ENCODE measurements at regions not wholly inside any gene's neighbourhood (a gene's known extent, or its start where the extent isn't known, plus 50 kb on each side); places are given as distances from the start of the nearest gene placed in this dataset.

- H3K4me3 ChIP-seq (ENCODE audit: low read length in 2 of 2): no peak overlapping the region
- no peaks in the 10 kb centered on the region for H3K27me3 ChIP-seq (ENCODE audit: control insufficient read depth in 3 of 3, insufficient read depth in 3 of 3, low read depth in 1 of 3, low read length in 3 of 3)
- H3K27ac ChIP-seq (replicated peaks; ENCODE audit: low read length): no peak overlapping the region
- H3K4me1 ChIP-seq (ENCODE audit: control insufficient read depth in 2 of 2, insufficient read depth in 1 of 2, low read depth in 1 of 2, low read length in 2 of 2): peaks cover 4% of the 10 kb centered on the region in 2 donors
- H3K79me1 ChIP-seq (ENCODE audit: low read depth, low read length): no peaks in the 10 kb centered on the region
- H3K14ac ChIP-seq (ENCODE audit: low read length): no peak overlapping the region
- H3K18ac ChIP-seq (ENCODE audit: low read length): no peak overlapping the region
- peak overlapping the region; percentile 9 for H2AFZ ChIP-seq (ENCODE audit: low read length)
- H3K4me2 ChIP-seq (ENCODE audit: insufficient read depth, low read length, poor library complexity, severe bottlenecking): no peak overlapping the region
- H3K9ac ChIP-seq (ENCODE audit: low read depth, low read length, poor library complexity): no peak overlapping the region
- H2BK5ac ChIP-seq (ENCODE audit: low read length): no peak overlapping the region
- no peaks in the 10 kb centered on the region for H3K36me3 ChIP-seq (replicated peaks in 1 of 2; ENCODE audit: control insufficient read depth in 2 of 2, insufficient read depth in 2 of 2, low read length in 2 of 2)
- no peak overlapping the region for H3K4ac ChIP-seq (ENCODE audit: low read length)
- DNase-seq (ENCODE audit: low spot score): no peak
- H4K8ac ChIP-seq (ENCODE audit: low read depth, low read length): no peak overlapping the region
- no peak overlapping the region for H4K91ac ChIP-seq (ENCODE audit: low read depth, low read length, poor library complexity)
- H3K23ac ChIP-seq (ENCODE audit: low read depth, low read length, poor library complexity): no peak overlapping the region
- H2AK5ac ChIP-seq (ENCODE audit: low read depth, low read length): no peak overlapping the region
- no peak overlapping the region for H2BK120ac ChIP-seq (ENCODE audit: low read depth, low read length)
- peaks cover 3 to 21% of the 10 kb centered on the region in 2 donors for H3K9me3 ChIP-seq (replicated peaks in 1 of 2; ENCODE audit: control insufficient read depth in 2 of 2, insufficient read depth in 1 of 2, low read depth in 1 of 2, low read length in 2 of 2)
- no peak overlapping the region for H2BK15ac ChIP-seq (ENCODE audit: low read length)
- WGBS, 2 donors (ENCODE audit: extremely low coverage in 2 of 2, insufficient read length in 2 of 2, insufficient replicate concordance in 1 of 2): no CpG with 5 or more reads among the region's 6 CpGs
- H2BK12ac ChIP-seq (ENCODE audit: low read length): no peak overlapping the region
Measured at GRCh38 chr12:19036673-19037357, 92.7 kb upstream of the PLEKHA5 start.

- H3K27me3 ChIP-seq (ENCODE audit: control insufficient read depth in 3 of 3, insufficient read depth in 3 of 3, low read depth in 1 of 3, low read length in 3 of 3): no peaks in the 10 kb centered on the region
- WGBS, 2 donors (ENCODE audit: extremely low coverage in 2 of 2, insufficient read length in 2 of 2, insufficient replicate concordance in 1 of 2): no CpG with 5 or more reads among the region's 6 CpGs
Measured at GRCh38 chr12:19038209-19038608, 91.3 kb upstream of the PLEKHA5 start.

GRCh38 chr12:19039515-19039914, 90.0 kb upstream of the PLEKHA5 start:
- H2AK5ac ChIP-seq (ENCODE audit: low read depth, low read length): no peak overlapping the region
- H3K14ac ChIP-seq (ENCODE audit: low read length): no peak overlapping the region
- H2BK15ac ChIP-seq (ENCODE audit: low read length): no peak overlapping the region
- no peak overlapping the region for H3K4ac ChIP-seq (ENCODE audit: low read length)
- H3K23ac ChIP-seq (ENCODE audit: low read depth, low read length, poor library complexity): no peak overlapping the region
- no peaks in the 10 kb centered on the region for H3K79me1 ChIP-seq (ENCODE audit: low read depth, low read length)
- H3K18ac ChIP-seq (ENCODE audit: low read length): no peak overlapping the region
- H2BK5ac ChIP-seq (ENCODE audit: low read length): no peak overlapping the region
- H3K9ac ChIP-seq (ENCODE audit: low read depth, low read length, poor library complexity): no peak overlapping the region
- H3K36me3 ChIP-seq (replicated peaks in 1 of 2; ENCODE audit: control insufficient read depth in 2 of 2, insufficient read depth in 2 of 2, low read length in 2 of 2): no peaks in the 10 kb centered on the region
- H3K4me3 ChIP-seq (ENCODE audit: low read length in 2 of 2): no peak overlapping the region
- H4K8ac ChIP-seq (ENCODE audit: low read depth, low read length): no peak overlapping the region
- H4K91ac ChIP-seq (ENCODE audit: low read depth, low read length, poor library complexity): no peak overlapping the region
- peaks cover 4% of the 10 kb centered on the region in 2 donors for H3K4me1 ChIP-seq (ENCODE audit: control insufficient read depth in 2 of 2, insufficient read depth in 1 of 2, low read depth in 1 of 2, low read length in 2 of 2)
- DNase-seq (ENCODE audit: low spot score): no peak
- H3K27ac ChIP-seq (replicated peaks; ENCODE audit: low read length): no peak overlapping the region
- H2AFZ ChIP-seq (ENCODE audit: low read length): no peak overlapping the region
- no peak overlapping the region for H2BK120ac ChIP-seq (ENCODE audit: low read depth, low read length)
- no peak overlapping the region for H2BK12ac ChIP-seq (ENCODE audit: low read length)
- WGBS, 2 donors (ENCODE audit: extremely low coverage in 2 of 2, insufficient read length in 2 of 2, insufficient replicate concordance in 1 of 2): no CpG with 5 or more reads among the region's 3 CpGs
- peaks cover 0 to 4% of the 10 kb centered on the region in 2 donors for H3K9me3 ChIP-seq (replicated peaks in 1 of 2; ENCODE audit: control insufficient read depth in 2 of 2, insufficient read depth in 1 of 2, low read depth in 1 of 2, low read length in 2 of 2)
- H3K4me2 ChIP-seq (ENCODE audit: insufficient read depth, low read length, poor library complexity, severe bottlenecking): no peak overlapping the region
- no peaks in the 10 kb centered on the region for H3K27me3 ChIP-seq (ENCODE audit: control insufficient read depth in 3 of 3, insufficient read depth in 3 of 3, low read depth in 1 of 3, low read length in 3 of 3)

More at GRCh38 chr12:19038209-19038608, 91.3 kb upstream of the PLEKHA5 start:
- no peak overlapping the region for H2BK5ac ChIP-seq (ENCODE audit: low read length)
- H4K8ac ChIP-seq (ENCODE audit: low read depth, low read length): no peak overlapping the region
- no peak overlapping the region for H3K4me3 ChIP-seq (ENCODE audit: low read length in 2 of 2)
- H3K23ac ChIP-seq (ENCODE audit: low read depth, low read length, poor library complexity): no peak overlapping the region
- no peak overlapping the region for H2BK120ac ChIP-seq (ENCODE audit: low read depth, low read length)
- no peak overlapping the region for H3K4me2 ChIP-seq (ENCODE audit: insufficient read depth, low read length, poor library complexity, severe bottlenecking)
- H3K27ac ChIP-seq (replicated peaks; ENCODE audit: low read length): no peak overlapping the region
- no peak overlapping the region for H3K4ac ChIP-seq (ENCODE audit: low read length)
- H4K91ac ChIP-seq (ENCODE audit: low read depth, low read length, poor library complexity): no peak overlapping the region
- H3K14ac ChIP-seq (ENCODE audit: low read length): no peak overlapping the region
- peaks cover 4% of the 10 kb centered on the region in 2 donors for H3K4me1 ChIP-seq (ENCODE audit: control insufficient read depth in 2 of 2, insufficient read depth in 1 of 2, low read depth in 1 of 2, low read length in 2 of 2)
- DNase-seq (ENCODE audit: low spot score): no peak
- H3K79me1 ChIP-seq (ENCODE audit: low read depth, low read length): no peaks in the 10 kb centered on the region
- H3K9me3 ChIP-seq (replicated peaks in 1 of 2; ENCODE audit: control insufficient read depth in 2 of 2, insufficient read depth in 1 of 2, low read depth in 1 of 2, low read length in 2 of 2): peaks cover 0 to 9% of the 10 kb centered on the region in 2 donors
- no peak overlapping the region for H3K18ac ChIP-seq (ENCODE audit: low read length)
- H2BK15ac ChIP-seq (ENCODE audit: low read length): no peak overlapping the region
- no peak overlapping the region for H2BK12ac ChIP-seq (ENCODE audit: low read length)
- H2AFZ ChIP-seq (ENCODE audit: low read length): peak overlapping the region; percentile 39
- H2AK5ac ChIP-seq (ENCODE audit: low read depth, low read length): no peak overlapping the region
- H3K36me3 ChIP-seq (replicated peaks in 1 of 2; ENCODE audit: control insufficient read depth in 2 of 2, insufficient read depth in 2 of 2, low read length in 2 of 2): no peaks in the 10 kb centered on the region
- no peak overlapping the region for H3K9ac ChIP-seq (ENCODE audit: low read depth, low read length, poor library complexity)

- Histone ChIP-seq H2BK5ac (ENCODE audit: low read length) (no peak overlapping the region), H2BK12ac (ENCODE audit: low read length) (no peak overlapping the region), H2BK120ac (ENCODE audit: low read depth, low read length) (no peak overlapping the region), H2BK15ac (ENCODE audit: low read length) (no peak overlapping the region), H3K18ac (ENCODE audit: low read length) (no peak overlapping the region), H3K9ac (ENCODE audit: low read depth, low read length, poor library complexity) (no peak overlapping the region), H3K4me2 (ENCODE audit: insufficient read depth, low read length, poor library complexity, severe bottlenecking) (no peak overlapping the region), H3K4ac (ENCODE audit: low read length) (no peak overlapping the region), H2AFZ (ENCODE audit: low read length) (no peak overlapping the region), H3K79me1 (ENCODE audit: low read depth, low read length) (no peaks in the 10 kb centered on the region), H4K8ac (ENCODE audit: low read depth, low read length) (no peak overlapping the region), H3K36me3 (replicated peaks in 1 of 2; ENCODE audit: control insufficient read depth in 2 of 2, insufficient read depth in 2 of 2, low read length in 2 of 2) (no peaks in the 10 kb centered on the region), H3K27ac (replicated peaks; ENCODE audit: low read length) (no peak overlapping the region), H3K27me3 (ENCODE audit: control insufficient read depth in 3 of 3, insufficient read depth in 3 of 3, low read depth in 1 of 3, low read length in 3 of 3) (no peaks in the 10 kb centered on the region), H3K23ac (ENCODE audit: low read depth, low read length, poor library complexity) (no peak overlapping the region), H4K91ac (ENCODE audit: low read depth, low read length, poor library complexity) (no peak overlapping the region), H2AK5ac (ENCODE audit: low read depth, low read length) (no peak overlapping the region), H3K9me3 (replicated peaks in 1 of 2; ENCODE audit: control insufficient read depth in 2 of 2, insufficient read depth in 1 of 2, low read depth in 1 of 2, low read length in 2 of 2) (peaks cover 0 to 4% of the 10 kb centered on the region in 2 donors), H3K4me3 (ENCODE audit: low read length in 2 of 2) (no peak overlapping the region), H3K14ac (ENCODE audit: low read length) (no peak overlapping the region), H3K4me1 (ENCODE audit: control insufficient read depth in 2 of 2, insufficient read depth in 1 of 2, low read depth in 1 of 2, low read length in 2 of 2) (peaks cover 2 to 8% of the 10 kb centered on the region in 2 donors)
- DNase-seq (ENCODE audit: low spot score): no peak
- no CpG with 5 or more reads among the region's 3 CpGs for WGBS, 2 donors (ENCODE audit: extremely low coverage in 2 of 2, insufficient read length in 2 of 2, insufficient replicate concordance in 1 of 2)
Measured at GRCh38 chr12:19042221-19042620, 87.3 kb upstream of the PLEKHA5 start.
